ENCODE measurements at regions not wholly inside any gene's neighbourhood (a gene's known extent, or its start where the extent isn't known, plus 50 kb on each side); places are given as distances from the start of the nearest gene placed in this dataset.
A peak's percentile ranks its signal among the peaks of the same experiment; 100 is the strongest.

- no peak for DNase-seq (ENCODE audit: low read depth)
These were observed 170.9 kb downstream of the PALM2AKAP2 start for GRCh38 chr9:109950710-109951443.

- no peak for DNase-seq (ENCODE audit: low read depth)
These were observed 173.3 kb downstream of the PALM2AKAP2 start for GRCh38 chr9:109953300-109953699.

- DNase-seq (ENCODE audit: low read depth) = no peak
These were observed 174.0 kb downstream of the PALM2AKAP2 start for GRCh38 chr9:109953813-109954497.

GRCh38 chr9:109956717-109957440 is 176.9 kb downstream of the PALM2AKAP2 start:
- no peak for DNase-seq (ENCODE audit: low read depth)

DNA sequence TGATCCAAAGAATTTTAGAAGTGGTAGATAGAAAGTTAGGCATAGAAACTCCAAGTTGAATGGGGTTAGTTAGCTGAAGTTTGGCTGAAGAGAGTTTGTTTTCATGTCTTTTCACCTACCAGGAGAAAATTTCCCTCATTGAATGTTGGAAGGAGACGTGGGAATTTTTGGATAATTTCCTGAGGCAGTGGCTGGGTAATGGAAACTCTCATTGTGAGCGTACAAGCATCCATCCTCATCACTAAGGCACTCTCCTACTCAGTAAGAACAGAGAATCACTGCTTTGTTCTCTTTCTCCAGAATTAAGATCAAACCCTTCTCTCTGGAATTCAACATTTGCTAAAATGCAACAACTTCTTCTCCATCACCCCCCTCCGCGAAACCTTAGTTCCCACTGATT is 179.7 kb downstream of the PALM2AKAP2 start:
- DNase-seq (ENCODE audit: low read depth) = no peak

GRCh38 chr9:109961626-109962025 is 181.6 kb downstream of the PALM2AKAP2 start:
- no peak for DNase-seq (ENCODE audit: low read depth)

- no peak for DNase-seq (ENCODE audit: low read depth)
These were observed 182.2 kb downstream of the PALM2AKAP2 start for GRCh38 chr9:109962215-109962614.

- DNase-seq (ENCODE audit: low read depth) = no peak
These were observed 183.1 kb downstream of the PALM2AKAP2 start for GRCh38 chr9:109963079-109963478.

GRCh38 chr9:109966643-109967368 is 186.8 kb downstream of the PALM2AKAP2 start:
- no peak for DNase-seq (ENCODE audit: low read depth)

DNA sequence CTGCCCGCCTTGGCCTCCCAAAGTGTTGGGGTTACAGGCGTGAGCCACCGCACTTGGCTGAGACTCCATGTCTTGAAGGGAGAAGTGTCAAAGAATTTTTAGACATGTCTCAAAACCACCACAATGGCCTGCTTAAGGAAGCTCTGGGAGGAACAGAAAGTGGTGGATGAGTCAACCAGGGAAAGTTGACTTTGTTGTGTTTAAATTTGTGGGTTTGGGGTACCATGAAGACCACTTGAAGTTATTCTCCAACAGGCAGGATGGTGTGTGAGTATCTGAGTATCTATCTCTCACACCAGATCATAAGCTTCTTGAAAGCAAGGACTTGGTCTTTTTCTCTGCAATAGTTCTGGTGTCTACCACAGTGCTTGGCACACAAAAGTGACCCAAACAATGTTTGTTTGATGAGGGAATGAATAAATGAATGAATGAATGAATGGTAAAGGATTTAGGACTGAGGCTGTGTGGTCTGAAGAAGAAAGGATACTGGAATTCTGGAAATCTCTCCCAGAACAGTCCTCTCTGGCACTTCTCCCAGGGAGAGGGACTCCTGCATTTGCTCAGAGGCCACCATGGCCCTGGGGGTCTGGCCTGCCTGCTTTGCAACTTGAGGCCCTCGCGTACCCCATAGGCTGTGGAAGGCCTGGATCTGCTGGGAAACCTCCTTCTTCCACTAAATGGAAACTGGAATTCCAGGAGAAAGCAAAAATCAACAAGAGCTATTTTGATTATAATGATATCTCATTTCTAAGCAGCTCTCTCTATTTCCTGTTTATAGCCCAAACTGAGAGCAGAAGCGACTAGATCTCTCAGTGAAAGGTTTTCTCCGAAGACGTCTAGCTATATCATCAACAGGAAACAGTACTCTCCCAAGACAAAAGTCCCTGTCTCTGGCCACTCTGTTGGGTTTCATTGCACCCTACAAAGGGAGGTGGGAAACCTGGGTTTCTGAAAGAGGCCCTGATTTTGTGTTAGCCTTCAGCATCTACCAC is 187.9 kb downstream of the PALM2AKAP2 start:
- DNase-seq (ENCODE audit: low read depth) = no peak

- DNase-seq (ENCODE audit: low read depth) = peak; percentile 35
These were observed 189.0 kb downstream of the PALM2AKAP2 start for GRCh38 chr9:109969011-109969410.

DNA sequence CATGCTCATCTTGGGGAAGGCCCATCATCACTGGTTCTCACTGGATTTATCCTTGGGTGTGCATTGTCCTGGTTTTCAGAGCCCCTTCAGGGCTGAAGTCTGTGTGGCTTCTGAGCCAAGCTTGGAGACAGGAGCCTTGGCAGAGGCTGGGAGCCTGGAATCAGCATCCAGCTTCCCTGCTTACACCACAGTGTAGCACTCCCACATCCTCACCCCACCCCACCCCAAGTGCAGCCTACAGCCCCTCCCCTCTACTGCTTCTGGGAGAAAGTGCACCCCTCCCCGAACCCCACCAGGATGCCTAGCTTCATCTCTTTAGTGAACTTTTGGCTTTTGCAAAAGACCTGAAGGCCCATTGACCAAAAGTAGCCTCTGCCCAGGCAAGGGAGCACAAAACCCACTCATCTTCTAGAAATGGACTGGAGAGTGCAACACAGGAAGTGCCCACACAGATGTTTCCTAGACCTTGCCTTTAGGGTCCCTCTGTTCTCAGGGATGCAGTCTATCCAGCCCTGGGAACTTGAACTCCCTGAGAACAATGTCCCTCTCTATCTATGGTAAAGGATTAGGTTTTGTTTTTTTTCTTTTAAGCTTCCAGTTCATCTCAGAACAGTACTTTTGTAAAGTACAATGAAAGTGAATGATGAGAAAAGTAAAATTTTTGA is 189.7 kb downstream of the PALM2AKAP2 start:
- DNase-seq (ENCODE audit: low read depth) = no peak

- no peak for DNase-seq (ENCODE audit: low read depth)
These were observed 191.2 kb downstream of the PALM2AKAP2 start for GRCh38 chr9:109971226-109971625.

DNA sequence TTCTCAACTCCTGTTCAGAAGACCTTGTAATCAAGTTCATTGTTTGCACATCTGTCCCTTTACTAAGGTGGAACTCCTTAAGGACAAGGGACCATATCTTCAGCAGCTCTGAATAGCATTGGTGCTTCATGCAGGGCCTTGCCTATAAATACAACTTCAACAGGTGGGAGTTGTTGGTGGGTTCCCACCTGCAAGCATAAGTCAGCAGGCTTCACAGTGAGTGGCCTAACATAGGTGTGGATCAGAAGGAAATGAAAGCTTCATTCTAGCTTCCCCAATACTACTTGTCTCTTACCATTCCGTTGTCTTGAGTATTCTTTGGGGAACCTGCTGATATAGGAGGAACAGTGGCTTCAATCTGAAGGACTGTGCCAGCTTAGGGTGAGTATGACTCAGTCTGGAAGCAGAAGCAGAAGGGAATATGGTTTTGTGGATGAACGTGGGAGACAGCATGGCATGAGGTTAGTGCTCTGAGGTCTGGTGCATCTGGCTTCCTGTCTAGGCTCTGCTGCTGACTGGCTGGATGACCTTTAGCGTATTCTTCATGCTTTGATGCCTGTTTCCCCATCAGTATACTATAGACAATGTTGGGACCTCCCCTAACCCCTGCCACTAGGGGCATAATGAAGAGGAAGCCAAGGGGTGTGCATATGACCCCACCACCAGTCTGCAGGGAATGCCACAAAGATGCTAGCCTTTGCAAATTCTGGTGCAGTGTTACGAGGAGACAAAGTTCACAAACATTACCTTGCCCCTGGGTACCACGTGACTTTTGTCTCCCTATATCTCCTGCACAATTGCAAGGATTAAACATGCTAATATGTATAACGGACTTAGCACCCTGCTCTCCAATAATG is 192.3 kb downstream of the PALM2AKAP2 start:
- DNase-seq (ENCODE audit: low read depth) = no peak

GRCh38 chr9:109973336-109973735 is 193.3 kb downstream of the PALM2AKAP2 start:
- no peak for DNase-seq (ENCODE audit: low read depth)

GRCh38 chr9:109974143-109974917 is 194.3 kb downstream of the PALM2AKAP2 start:
- DNase-seq (ENCODE audit: low read depth) = no peak

GRCh38 chr9:109974918-109975276 is 194.9 kb downstream of the PALM2AKAP2 start:
- DNase-seq (ENCODE audit: low read depth) = no peak

DNA sequence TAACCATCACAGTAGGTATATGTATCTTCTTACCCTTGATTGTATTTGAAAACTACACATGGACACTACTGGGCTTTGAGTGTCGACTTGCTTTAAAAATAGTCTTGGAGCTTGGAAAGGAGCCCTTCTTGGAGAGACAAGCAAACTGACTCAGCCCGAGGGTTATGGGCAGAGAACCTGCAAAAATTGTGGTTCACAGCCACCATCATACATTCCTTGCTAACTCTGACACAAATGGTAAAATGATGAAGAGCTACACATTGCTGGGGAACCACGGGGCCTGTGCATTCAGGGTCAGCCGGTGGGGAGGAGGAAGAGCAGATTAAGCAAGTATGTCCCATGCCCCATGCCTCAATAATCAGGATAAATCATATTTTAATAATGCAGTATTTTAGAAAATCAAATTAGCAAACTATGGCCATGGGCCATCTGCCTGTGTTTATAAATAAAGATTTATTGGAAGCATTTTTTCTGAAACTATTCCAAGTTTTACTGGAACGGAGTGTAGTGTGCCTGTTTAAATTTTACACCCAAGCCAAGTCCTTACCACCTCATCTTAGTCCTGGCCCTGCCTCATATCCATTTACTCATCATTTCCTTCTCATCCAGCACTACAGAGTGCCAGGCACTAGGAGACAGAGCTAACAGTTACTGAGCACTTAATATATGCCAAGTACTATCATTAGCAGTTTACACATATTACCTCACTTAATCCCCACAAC is 195.7 kb downstream of the PALM2AKAP2 start:
- DNase-seq (ENCODE audit: low read depth) = peak; percentile 57

Data from amniotic epithelial cell (primary cell).